CD8-positive, alpha-beta memory T cell (primary cell): ENCODE measurements at regions not wholly inside any gene's neighbourhood (a gene's known extent, or its start where the extent isn't known, plus 50 kb on each side); places are given as distances from the start of the nearest gene placed in this dataset.
A peak's percentile ranks its signal among the peaks of the same experiment; 100 is the strongest.

Experiments used
- CTCF ChIA-PET: fragments of 350-600 bp; sonication (Branson Sonifier 250); formaldehyde crosslinking; loops from one replicate; lab custom pipeline; 2021; ENCODE audit warnings: antibody characterized with exemption; lab: Charles Lee
- POLR2A ChIA-PET: fragments of 350-600 bp; sonication (Branson Sonifier 250); formaldehyde crosslinking; loops from one replicate; lab custom pipeline; 2021; ENCODE audit warnings: antibody characterized with exemption; lab: Charles Lee
- DNase-seq, 5 donors: peaks; one replicate each; pipeline versions ENCODE4 v3.0.0 to v3.0.0-alpha.2; 2020 to 2022; ENCODE audit warnings: mixed read lengths in 1 of 5
- H3K27ac ChIP-seq: one replicate; pipeline ENCODE4 v1.7.0; 2013; ENCODE audit warnings: low read depth, mild to moderate bottlenecking, low read length, moderate library complexity
- H3K27me3 ChIP-seq: 2 replicates; pipeline ENCODE4 v1.7.0; 2013; ENCODE audit warnings: low read length, mild to moderate bottlenecking; ENCODE audit not compliant: insufficient read depth, poor library complexity, severe bottlenecking
- H3K36me3 ChIP-seq: 2 replicates; pipeline ENCODE4 v1.7.0; 2013; ENCODE audit warnings: mild to moderate bottlenecking, low read length, moderate library complexity; ENCODE audit not compliant: insufficient read depth
- H3K4me1 ChIP-seq: 2 replicates; pipeline ENCODE4 v1.7.0; 2013; ENCODE audit warnings: mild to moderate bottlenecking, low read length, moderate library complexity; ENCODE audit not compliant: insufficient read depth
- H3K4me3 ChIP-seq: 2 replicates; pipeline ENCODE4 v1.7.0; 2013; ENCODE audit warnings: mild to moderate bottlenecking, low read length
- H3K9me3 ChIP-seq: 2 replicates; pipeline ENCODE4 v1.7.0; 2013; ENCODE audit warnings: mild to moderate bottlenecking, low read length
- H3K27ac Mint-ChIP-seq, 8 donors: one replicate each; pipeline ENCODE4 v1.8.0; 2020 to 2021; ENCODE audit warnings: mixed read lengths in 8 of 8, mild to moderate bottlenecking in 6 of 8, inconsistent platforms in 3 of 8, moderate library complexity in 3 of 8
- H3K27me3 Mint-ChIP-seq, 2 donors: one replicate each; pipeline ENCODE4 v1.8.0; 2020 to 2021; ENCODE audit warnings: mixed read lengths in 2 of 2, mild to moderate bottlenecking in 1 of 2, moderate library complexity in 1 of 2
- H3K36me3 Mint-ChIP-seq, 3 donors: one replicate each; pipeline ENCODE4 v1.8.0; 2020 to 2021; ENCODE audit warnings: mixed read lengths in 3 of 3, inconsistent platforms in 1 of 3, mild to moderate bottlenecking in 1 of 3
- H3K4me1 Mint-ChIP-seq, 3 donors: one replicate each; pipeline ENCODE4 v1.8.0; 2020 to 2021; ENCODE audit warnings: mixed read lengths in 3 of 3, inconsistent platforms in 1 of 3, mild to moderate bottlenecking in 1 of 3
- H3K4me3 Mint-ChIP-seq, 7 donors: one replicate each; pipeline ENCODE4 v1.8.0; 2020 to 2021; ENCODE audit warnings: mixed read lengths in 7 of 7, mild to moderate bottlenecking in 6 of 7, moderate library complexity in 4 of 7, inconsistent platforms in 2 of 7
- H3K9me3 Mint-ChIP-seq, 5 donors: one replicate each; pipeline ENCODE4 v1.8.0; 2020 to 2022; ENCODE audit warnings: mixed read lengths in 5 of 5, mild to moderate bottlenecking in 3 of 5, moderate library complexity in 2 of 5, inconsistent platforms in 1 of 5

- ChIA-PET POLR2A (no interaction called here), CTCF (interaction anchor here (0.9 to 1.0 kb wide), 3 partner anchors 17 to 1417 kb away, joined by 3 to 4 read pairs (median 3); no protein-coding TSS in a partner anchor)
- Histone ChIP-seq H3K4me1 (no peaks in the 10 kb centered on the region), H3K4me3 (no peak overlapping the region), H3K27ac (no peak overlapping the region), H3K36me3 (no peaks in the 10 kb centered on the region), H3K9me3 (no peaks in the 10 kb centered on the region), H3K27me3 (no peaks in the 10 kb centered on the region)
- H3K9me3 Mint-ChIP-seq = no peaks in the 10 kb centered on the region
- peaks cover 0 to 2% of the 10 kb centered on the region in 2 donors for H3K27me3 Mint-ChIP-seq
- DNase-seq = no peak
- H3K4me3 Mint-ChIP-seq = no peak overlapping the region
- H3K4me1 Mint-ChIP-seq = peaks cover 2 to 8% (median 4%) of the 10 kb centered on the region in 3 donors
- no peaks in the 10 kb centered on the region for H3K36me3 Mint-ChIP-seq
- H3K27ac Mint-ChIP-seq = no peak overlapping the region
These were observed 221.9 kb downstream of the MRPL39 start for GRCh38 chr21:25385341-25385740.

- no peak overlapping the region for H3K27ac ChIP-seq
- Mint-ChIP-seq H3K36me3 (no peaks in the 10 kb centered on the region), H3K4me3 (no peak overlapping the region), H3K4me1 (peaks cover 2 to 8% (median 4%) of the 10 kb centered on the region in 3 donors), H3K9me3 (no peaks in the 10 kb centered on the region), H3K27me3 (peaks cover 0 to 2% of the 10 kb centered on the region in 2 donors), H3K27ac (no peak overlapping the region)
- H3K4me1 ChIP-seq = no peaks in the 10 kb centered on the region
- H3K9me3 ChIP-seq = no peaks in the 10 kb centered on the region
- POLR2A ChIA-PET = no interaction called here
- CTCF ChIA-PET = no interaction called here
- H3K27me3 ChIP-seq = no peaks in the 10 kb centered on the region
- H3K36me3 ChIP-seq = no peaks in the 10 kb centered on the region
- no peak overlapping the region for H3K4me3 ChIP-seq
- no peak for DNase-seq
These were observed 222.5 kb downstream of the MRPL39 start for GRCh38 chr21:25384782-25385181.

- no peaks in the 10 kb centered on the region for H3K27me3 Mint-ChIP-seq
- CTCF ChIA-PET = no interaction called here
- no peak overlapping the region for H3K27ac Mint-ChIP-seq
- Histone ChIP-seq H3K27me3 (no peaks in the 10 kb centered on the region), H3K4me3 (no peak overlapping the region), H3K27ac (no peak overlapping the region), H3K4me1 (no peaks in the 10 kb centered on the region), H3K9me3 (no peaks in the 10 kb centered on the region), H3K36me3 (no peaks in the 10 kb centered on the region)
- H3K9me3 Mint-ChIP-seq = no peaks in the 10 kb centered on the region
- H3K36me3 Mint-ChIP-seq = no peaks in the 10 kb centered on the region
- DNase-seq = no peak
- POLR2A ChIA-PET = no interaction called here
- H3K4me3 Mint-ChIP-seq = no peak overlapping the region
- H3K4me1 Mint-ChIP-seq = peaks cover 2 to 8% (median 4%) of the 10 kb centered on the region in 3 donors
These were observed 223.7 kb downstream of the MRPL39 start for GRCh38 chr21:25383545-25383944.

GRCh38 chr21:25381936-25382452 lies 225.3 kb downstream of the MRPL39 start:
- DNase-seq = no peak
- no peaks in the 10 kb centered on the region for H3K27me3 Mint-ChIP-seq
- H3K4me1 Mint-ChIP-seq = peaks cover 4 to 13% (median 4%) of the 10 kb centered on the region in 3 donors
- no peaks in the 10 kb centered on the region for H3K36me3 ChIP-seq
- H3K4me3 Mint-ChIP-seq = no peak overlapping the region
- ChIA-PET POLR2A (no interaction called here), CTCF (no interaction called here)
- no peak overlapping the region for H3K27ac ChIP-seq
- H3K27ac Mint-ChIP-seq = no peak overlapping the region
- H3K9me3 ChIP-seq = no peaks in the 10 kb centered on the region
- H3K4me3 ChIP-seq = no peak overlapping the region
- H3K9me3 Mint-ChIP-seq = no peaks in the 10 kb centered on the region
- no peaks in the 10 kb centered on the region for H3K27me3 ChIP-seq
- H3K36me3 Mint-ChIP-seq = no peaks in the 10 kb centered on the region
- H3K4me1 ChIP-seq = no peaks in the 10 kb centered on the region

- peaks cover 0 to 5% (median 2%) of the 10 kb centered on the region in 3 donors for H3K4me1 Mint-ChIP-seq
- POLR2A ChIA-PET = no interaction called here
- no peaks in the 10 kb centered on the region for H3K36me3 Mint-ChIP-seq
- H3K27me3 ChIP-seq = no peaks in the 10 kb centered on the region
- DNase-seq = no peak
- H3K27me3 Mint-ChIP-seq = peaks cover 0 to 1% of the 10 kb centered on the region in 2 donors
- no peak overlapping the region for H3K27ac ChIP-seq
- no peak overlapping the region for H3K4me3 ChIP-seq
- no peaks in the 10 kb centered on the region for H3K4me1 ChIP-seq
- no peaks in the 10 kb centered on the region for H3K9me3 ChIP-seq
- no peaks in the 10 kb centered on the region for H3K36me3 ChIP-seq
- CTCF ChIA-PET = no interaction called here
- no peak overlapping the region for H3K4me3 Mint-ChIP-seq
- no peaks in the 10 kb centered on the region for H3K9me3 Mint-ChIP-seq
- H3K27ac Mint-ChIP-seq = no peak overlapping the region
These were observed 231.6 kb downstream of the MRPL39 start for GRCh38 chr21:25375675-25376074.

- no peak for DNase-seq
- CTCF ChIA-PET = no interaction called here
- peaks cover 0 to 5% (median 2%) of the 10 kb centered on the region in 3 donors for H3K4me1 Mint-ChIP-seq
- POLR2A ChIA-PET = no interaction called here
- H3K4me3 ChIP-seq = no peak overlapping the region
- no peaks in the 10 kb centered on the region for H3K36me3 ChIP-seq
- no peak overlapping the region for H3K27ac ChIP-seq
- H3K9me3 ChIP-seq = no peaks in the 10 kb centered on the region
- H3K4me1 ChIP-seq = no peaks in the 10 kb centered on the region
- no peak overlapping the region for H3K4me3 Mint-ChIP-seq
- H3K27me3 ChIP-seq = no peaks in the 10 kb centered on the region
- H3K27me3 Mint-ChIP-seq = peaks cover 0 to 1% of the 10 kb centered on the region in 2 donors
- no peak overlapping the region for H3K27ac Mint-ChIP-seq
- no peaks in the 10 kb centered on the region for H3K9me3 Mint-ChIP-seq
- no peaks in the 10 kb centered on the region for H3K36me3 Mint-ChIP-seq
These were observed 233.9 kb downstream of the MRPL39 start for GRCh38 chr21:25373126-25374082.

- H3K36me3 ChIP-seq = no peaks in the 10 kb centered on the region
- Mint-ChIP-seq H3K27me3 (peaks cover 0 to 1% of the 10 kb centered on the region in 2 donors), H3K36me3 (no peaks in the 10 kb centered on the region), H3K4me3 (no peak overlapping the region), H3K9me3 (no peaks in the 10 kb centered on the region), H3K4me1 (no peaks in the 10 kb centered on the region), H3K27ac (no peak overlapping the region)
- ChIA-PET POLR2A (no interaction called here), CTCF (no interaction called here)
- no peak overlapping the region for H3K4me3 ChIP-seq
- no peaks in the 10 kb centered on the region for H3K4me1 ChIP-seq
- no peak for DNase-seq
- H3K27ac ChIP-seq = no peak overlapping the region
- H3K27me3 ChIP-seq = no peaks in the 10 kb centered on the region
- no peaks in the 10 kb centered on the region for H3K9me3 ChIP-seq
These were observed 235.3 kb downstream of the MRPL39 start for GRCh38 chr21:25371841-25372425.

- H3K27ac ChIP-seq = no peak overlapping the region
- no peak for DNase-seq
- no peaks in the 10 kb centered on the region for H3K36me3 Mint-ChIP-seq
- H3K4me3 ChIP-seq = no peak overlapping the region
- ChIA-PET CTCF (no interaction called here), POLR2A (no interaction called here)
- H3K27ac Mint-ChIP-seq = peak overlapping the region in 1 of 8 donors; percentile 88
- H3K27me3 ChIP-seq = no peaks in the 10 kb centered on the region
- H3K36me3 ChIP-seq = no peaks in the 10 kb centered on the region
- H3K4me1 ChIP-seq = no peaks in the 10 kb centered on the region
- no peaks in the 10 kb centered on the region for H3K27me3 Mint-ChIP-seq
- no peaks in the 10 kb centered on the region for H3K4me1 Mint-ChIP-seq
- no peaks in the 10 kb centered on the region for H3K9me3 ChIP-seq
- no peaks in the 10 kb centered on the region for H3K9me3 Mint-ChIP-seq
- H3K4me3 Mint-ChIP-seq = no peak overlapping the region
These were observed 237.0 kb downstream of the MRPL39 start for GRCh38 chr21:25370311-25370744.
